Limb (tissue), 2 donors: ENCODE measurements at regions not wholly inside any gene's neighbourhood (a gene's known extent, or its start where the extent isn't known, plus 50 kb on each side); places are given as distances from the start of the nearest gene placed in this dataset.
"Not testable (repeated sequence)": the region's sequence is repeated elsewhere in the genome, so short reads cannot be mapped to it uniquely, and the experiment has no call there.

Experiments used
- DNase-seq, 2 donors: peaks; one replicate each; pipeline ENCODE4 v3.0.0-alpha.2; 2016; ENCODE audit errors: extremely low spot score in 2 of 2

DNA sequence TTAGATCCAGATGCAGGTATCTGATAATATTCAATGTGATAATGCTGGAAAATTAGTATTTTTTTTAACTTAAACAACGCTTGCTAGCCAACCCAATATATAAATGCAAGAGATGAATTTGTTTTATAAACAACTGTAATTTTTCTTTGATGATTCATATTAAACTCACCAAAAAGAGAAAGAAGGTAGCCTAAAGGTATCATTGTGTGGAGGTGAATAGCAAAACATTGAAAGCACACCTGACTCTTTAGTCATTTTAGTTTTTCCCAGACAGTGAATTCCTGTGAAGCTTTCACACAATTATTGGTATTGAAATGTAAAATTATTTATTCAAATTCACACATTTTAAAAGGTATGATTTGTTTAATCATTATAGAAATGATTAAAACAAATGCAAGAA, 424.0 kb downstream of the NR4A2 start:
- DNase-seq: no peak

DNA sequence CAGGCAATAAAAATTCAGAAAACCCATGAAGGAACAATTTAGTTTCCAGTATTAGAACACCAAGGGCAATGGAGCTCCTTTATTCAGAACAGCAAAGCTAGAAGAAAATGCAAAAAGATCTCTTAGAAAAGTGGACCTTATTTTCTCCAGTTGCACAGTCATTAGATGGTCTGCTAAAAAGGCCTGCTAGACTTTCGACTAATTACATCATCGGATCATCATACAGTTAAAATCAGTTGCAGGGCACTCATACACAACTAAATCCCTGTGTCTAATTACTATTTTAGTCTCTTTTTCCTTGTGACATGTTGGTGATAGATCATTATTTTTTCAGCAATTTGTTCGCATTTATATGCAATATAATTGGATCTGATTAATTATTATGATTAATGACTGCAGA, 425.3 kb downstream of the NR4A2 start:
- DNase-seq: no peak

DNA sequence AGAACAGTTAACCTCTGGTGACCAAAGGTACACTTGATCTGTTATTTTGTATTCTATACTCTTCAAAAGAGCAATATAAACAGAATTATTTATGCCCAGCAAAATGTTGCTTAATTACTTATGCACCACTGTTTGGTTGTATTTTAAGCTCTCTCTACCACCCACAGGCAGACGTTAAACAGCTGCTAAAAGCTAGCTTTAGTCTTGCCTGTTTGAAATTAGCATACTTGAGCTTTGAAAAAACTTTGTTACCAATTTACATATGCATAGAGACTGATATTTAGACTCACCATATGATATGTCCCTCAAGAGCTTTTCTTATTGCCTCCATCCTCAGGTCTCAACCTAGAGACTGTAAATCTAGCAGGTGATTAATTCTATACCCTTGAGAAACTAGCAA, 426.9 kb downstream of the NR4A2 start:
- DNase-seq: no peak

DNA sequence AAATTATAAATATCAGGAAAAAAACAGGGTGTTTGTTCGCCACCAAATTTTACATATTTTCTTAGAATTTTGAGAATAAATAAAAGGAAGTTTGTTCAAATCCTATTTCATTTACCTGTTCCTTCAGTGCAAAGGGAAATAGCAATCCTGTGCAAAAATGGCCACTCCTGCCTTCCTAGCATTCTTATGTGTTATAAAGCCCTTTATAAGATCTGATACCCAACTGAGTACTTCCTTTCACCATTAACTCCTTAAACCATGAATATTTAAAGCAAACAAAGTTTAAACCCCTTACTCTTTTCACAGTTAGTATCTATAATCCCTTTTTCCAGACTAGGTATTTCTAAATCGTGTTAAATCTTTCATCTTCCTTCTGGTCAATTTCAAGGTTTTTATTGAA, 427.8 kb downstream of the NR4A2 start:
- DNase-seq: no peak

DNA sequence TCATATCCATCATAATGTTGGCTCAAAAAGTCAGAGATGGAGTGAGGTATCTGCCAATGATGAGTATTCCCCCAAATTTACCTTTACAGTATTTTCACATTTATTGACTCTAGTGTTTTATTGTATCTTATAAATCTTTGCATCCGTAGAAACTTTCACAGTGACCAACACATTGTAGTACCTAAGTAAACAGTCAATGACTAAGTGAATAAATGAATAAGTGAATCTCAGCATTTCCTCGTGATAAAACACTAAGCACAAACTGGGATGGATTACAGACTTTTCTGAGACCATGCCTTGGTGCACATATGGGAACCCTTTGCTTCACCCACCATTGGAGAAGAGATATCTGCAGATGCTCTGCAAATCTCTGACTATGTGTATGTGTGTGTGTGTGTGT, 429.9 kb downstream of the NR4A2 start:
- DNase-seq: no peak

DNA sequence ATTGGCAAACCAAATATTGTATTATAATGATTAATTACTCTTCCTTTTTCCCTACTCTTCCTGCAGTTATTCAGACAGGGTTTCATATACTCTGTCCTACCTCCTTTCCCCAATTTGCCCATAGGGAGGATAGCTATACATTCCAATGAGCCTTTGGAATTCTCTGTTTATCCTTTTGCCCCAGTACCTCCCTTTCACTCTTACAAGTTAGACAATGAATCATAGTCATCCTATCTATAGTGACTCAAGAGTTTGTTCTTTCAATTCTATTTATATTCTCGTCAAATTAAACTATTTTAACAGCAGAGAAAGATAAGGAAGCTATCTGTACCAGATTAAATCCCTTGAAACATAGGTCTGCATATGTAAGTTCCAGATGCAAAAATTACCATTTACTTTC, 437.5 kb downstream of the NR4A2 start:
- no peak for DNase-seq

DNA sequence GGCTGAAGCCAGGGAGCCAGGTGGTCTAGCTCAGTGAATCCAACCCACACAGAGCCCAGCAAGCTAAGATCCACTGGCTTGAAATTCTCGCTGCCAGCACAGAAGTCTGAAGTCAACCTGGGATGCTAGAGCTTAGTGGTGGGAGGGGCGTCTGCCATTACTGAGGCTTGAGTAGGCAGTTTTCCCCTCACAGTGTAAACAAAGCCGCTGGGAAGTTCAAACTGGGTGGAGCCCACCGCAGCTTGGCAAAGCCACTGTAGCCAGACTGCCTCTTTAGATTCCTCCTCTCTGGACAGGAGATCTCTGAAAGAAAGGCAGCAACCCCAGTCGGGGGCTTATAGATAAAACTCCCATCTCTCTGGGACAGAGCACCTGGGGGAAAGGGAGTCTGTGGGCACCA, 452.1 kb downstream of the NR4A2 start:
- not testable (repeated sequence) for DNase-seq

DNA sequence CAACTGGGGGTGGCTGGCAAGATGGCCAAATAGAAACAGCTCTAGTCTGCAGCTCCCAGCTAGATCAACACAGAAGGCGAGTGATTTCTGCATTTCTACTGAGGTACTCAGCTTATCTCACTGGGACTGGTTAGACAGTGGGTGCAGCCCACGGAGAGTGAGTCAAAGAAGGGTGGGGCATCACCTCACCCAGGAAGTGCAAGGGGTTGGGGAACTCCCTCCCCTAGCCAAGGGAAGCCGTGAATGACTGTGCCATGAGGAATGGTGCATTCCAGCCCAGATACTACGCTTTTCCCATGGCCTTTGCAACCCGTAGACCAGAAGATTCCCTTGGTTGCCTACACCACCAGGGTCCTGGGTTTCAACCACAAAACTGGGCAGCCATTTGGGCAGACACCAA, 452.6 kb downstream of the NR4A2 start:
- not testable (repeated sequence) for DNase-seq

DNA sequence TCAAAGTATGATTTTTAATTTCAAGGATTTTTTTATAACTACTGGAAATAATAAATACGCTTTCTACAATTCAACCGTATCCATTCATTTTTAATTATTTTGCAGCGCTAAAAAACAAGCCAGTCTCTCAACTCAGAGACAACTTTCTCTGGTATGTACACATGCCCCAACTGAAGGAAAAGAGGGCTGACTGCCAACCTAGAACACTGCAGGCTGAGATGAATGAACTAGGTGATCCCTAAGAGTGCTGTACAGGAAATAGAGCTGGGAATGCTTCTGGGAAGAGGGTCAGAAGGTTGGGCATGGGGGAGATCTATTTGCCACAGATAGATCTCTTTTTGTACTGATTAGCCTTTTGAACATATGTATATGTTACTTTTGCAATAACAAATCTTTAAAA, 460.1 kb downstream of the NR4A2 start:
- no peak for DNase-seq

DNA sequence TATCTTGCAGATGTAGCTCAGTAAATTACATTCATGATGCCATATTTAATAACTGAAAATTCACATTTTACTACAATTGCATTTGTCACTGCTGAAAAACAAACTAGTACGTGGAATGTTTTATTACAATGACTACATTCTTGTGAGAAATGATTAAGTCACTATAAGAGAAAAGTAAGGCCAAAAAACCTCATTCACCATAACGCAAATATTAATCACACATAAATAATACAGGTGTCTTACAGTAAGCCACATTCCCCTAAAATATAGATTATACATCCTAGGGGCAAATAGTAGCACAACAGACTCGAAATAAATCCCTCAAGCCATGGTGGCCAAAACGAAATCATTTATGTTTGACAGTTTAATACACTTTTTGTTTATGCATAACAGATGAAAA, 460.6 kb downstream of the NR4A2 start:
- DNase-seq: no peak

DNA sequence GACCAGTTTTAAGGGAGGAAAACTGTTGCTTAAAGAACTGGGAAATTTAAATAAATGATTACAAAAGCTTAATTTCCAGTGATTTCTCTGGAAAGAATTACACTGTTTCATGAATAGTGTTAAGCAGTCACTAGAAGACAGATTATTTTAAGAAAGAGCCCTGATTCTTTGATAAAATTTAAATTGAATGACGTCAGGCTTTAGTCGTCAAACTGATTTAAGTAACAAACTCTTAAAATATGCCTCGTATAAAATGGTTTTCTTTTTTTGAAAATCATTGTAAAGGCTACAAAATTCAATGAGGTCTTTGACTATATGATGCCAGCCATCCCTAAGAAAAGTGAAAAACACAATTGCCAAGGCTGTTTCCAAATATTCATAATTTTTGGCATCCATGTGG, 465.0 kb downstream of the NR4A2 start:
- DNase-seq: no peak

DNA sequence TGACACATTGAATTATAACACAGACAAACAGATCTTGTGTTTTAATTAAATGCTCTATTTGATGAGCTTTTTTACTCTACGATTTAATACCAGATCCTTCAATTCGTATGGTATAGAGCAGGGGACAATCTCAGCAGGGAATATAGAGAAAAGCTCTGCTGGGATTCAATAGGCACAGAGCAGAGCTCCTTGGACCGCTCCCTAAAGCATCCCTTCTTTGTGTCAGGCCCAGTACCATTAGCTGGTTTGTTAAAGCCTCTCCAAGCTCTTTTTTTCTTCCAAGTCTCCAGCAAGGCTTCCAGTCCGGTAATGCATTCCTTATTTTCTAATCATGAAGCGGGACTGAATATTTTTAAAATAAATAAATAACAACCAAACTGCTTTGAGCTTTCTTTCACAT, 466.0 kb downstream of the NR4A2 start:
- no peak for DNase-seq

DNA sequence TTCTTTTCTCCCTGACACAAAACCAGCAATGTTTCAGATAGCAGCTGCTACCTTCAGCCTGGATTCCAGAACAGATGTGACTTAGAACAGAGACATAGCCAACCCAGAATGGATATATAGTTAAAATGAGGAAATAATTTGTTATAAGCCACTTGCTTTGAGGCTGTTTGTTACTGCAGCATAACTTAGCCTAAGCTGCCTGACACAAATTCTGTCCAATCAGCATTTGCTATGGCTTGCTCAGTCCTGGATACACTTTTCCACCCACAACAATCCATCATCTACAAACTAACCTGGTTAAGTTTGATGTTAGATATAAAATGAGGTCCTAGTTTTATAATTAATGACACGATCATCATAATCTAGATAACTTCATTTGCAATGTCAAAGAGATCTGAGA, 480.4 kb downstream of the NR4A2 start:
- DNase-seq: no peak

DNA sequence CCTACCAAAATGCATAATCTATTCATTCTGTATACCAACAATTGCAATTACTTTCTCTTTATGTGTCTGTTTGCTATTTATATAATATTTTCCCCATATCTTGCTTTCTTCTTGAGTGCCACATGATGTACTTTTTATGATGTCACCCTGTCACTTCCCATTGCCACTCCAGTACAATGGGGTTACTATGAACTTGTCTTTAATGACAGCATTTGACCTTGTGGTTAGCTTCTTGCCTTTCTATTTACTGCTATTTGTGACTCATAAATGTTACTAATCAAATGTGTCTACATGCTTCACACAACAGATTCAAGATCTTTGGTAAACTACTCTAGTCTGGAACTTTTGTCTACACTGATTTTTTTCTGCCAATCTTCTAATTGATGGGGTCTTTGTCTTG, 486.3 kb downstream of the NR4A2 start:
- no peak for DNase-seq

DNA sequence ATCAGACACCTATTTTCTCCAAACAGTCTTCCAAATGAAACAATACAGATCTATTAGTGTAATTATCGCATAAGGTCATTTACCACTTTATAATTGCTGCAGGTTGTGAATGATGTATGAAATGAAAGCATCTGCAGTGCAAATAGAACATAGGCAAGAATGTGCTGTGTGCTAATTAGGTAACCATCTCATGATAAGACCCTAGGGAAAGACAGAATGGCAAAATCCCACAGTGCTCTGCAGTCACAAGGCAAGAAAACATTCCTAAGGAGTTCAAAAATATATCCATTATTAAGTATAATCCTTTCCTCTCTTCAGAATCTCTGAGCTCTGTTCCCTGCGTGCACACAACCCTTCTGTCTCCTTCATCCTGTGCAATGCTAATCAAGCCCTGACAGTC, 488.1 kb downstream of the NR4A2 start:
- no peak for DNase-seq

DNA sequence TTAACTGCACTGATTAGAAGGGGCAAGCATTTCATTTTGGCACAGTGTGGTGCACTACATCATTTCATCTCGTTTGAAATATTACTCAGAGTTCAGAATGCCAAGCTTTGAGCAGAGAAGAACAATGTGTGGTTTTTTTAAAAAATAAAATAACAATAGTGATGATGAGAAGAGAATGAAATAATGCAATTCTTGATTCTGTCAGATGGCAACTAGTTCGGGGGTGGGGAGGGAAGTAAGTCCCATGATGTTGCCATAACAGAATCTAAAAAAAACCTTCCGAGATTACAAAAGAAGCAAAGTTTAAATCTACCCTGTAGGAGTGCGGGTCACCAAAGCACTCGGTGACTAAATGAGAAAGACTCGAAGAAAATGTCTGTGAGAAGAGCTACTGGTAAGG, 490.4 kb downstream of the NR4A2 start:
- DNase-seq: no peak

DNA sequence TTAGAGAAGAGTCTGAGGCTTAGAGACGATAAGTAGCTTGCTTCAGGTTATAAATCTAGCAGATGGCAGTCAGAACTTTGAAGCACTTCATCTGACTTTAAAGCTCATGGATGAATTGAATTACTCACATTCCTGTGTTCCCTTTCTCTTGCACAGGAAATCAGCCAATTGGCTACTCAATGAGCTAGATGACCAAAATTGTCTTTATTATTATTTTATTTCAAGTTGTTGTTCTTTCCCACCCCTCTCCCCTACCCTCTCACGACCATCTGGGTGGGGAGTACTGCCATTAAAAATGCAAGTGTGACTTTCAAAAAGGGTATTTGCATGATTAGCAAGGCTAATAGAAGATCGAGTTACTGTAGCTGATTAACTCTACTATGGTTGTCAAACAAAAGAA, 491.1 kb downstream of the NR4A2 start:
- DNase-seq: no peak

DNA sequence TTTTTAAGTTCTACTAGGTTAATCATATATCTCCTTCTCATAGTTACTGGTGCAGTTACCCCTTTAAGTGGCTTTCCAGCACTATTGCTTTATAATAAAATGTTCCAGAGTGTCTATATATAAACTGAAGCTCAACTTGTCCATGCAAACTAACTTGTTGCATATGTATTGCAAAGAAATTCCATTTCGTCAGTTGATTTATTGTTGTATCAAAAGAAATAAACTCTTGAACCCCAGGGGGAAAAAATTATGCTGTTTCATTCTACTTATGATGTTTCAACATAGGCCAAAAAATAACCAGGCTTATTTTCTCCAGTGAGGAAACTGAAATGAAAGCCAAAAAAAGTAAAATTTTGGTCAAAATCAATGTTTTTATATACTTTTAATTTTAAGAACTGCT, 491.9 kb downstream of the NR4A2 start:
- DNase-seq: no peak

DNA sequence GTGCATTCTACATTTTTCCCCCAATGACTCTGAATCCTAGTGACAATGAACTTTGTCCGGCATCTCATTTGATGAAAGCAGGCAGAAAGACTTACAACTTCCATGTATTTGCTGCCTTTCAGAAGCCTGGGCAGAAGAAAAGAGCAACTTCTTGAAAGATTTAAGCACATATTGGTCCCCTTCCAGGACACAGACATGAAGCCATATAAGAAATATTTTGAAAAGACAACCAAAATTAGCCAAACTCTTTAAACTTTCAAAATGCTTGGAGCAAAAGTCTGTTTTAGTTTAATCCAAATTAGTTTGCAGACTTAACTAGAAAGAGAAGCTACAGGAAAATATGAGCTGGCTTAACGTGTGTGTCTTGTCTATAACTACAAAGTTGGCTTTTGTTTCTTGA, 492.5 kb downstream of the NR4A2 start:
- no peak for DNase-seq

DNA sequence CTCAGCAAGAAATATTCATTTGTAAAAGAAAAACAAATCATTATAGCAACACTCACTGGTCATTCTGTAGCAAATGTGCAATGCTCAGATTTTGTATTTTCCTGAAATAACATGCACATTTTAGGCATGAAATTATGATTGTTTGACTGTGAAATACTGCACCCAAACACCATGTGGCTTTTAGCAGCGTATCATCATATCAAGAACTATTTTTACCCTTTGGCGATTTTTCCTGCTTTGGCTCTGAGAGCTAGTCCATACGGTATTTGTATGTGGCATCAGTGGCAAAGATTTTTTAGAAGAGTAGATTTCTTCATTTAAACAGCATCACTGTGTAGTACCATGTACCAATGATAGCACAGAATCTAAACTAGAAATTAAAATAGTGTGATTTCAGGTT, 493.1 kb downstream of the NR4A2 start:
- no peak for DNase-seq

DNA sequence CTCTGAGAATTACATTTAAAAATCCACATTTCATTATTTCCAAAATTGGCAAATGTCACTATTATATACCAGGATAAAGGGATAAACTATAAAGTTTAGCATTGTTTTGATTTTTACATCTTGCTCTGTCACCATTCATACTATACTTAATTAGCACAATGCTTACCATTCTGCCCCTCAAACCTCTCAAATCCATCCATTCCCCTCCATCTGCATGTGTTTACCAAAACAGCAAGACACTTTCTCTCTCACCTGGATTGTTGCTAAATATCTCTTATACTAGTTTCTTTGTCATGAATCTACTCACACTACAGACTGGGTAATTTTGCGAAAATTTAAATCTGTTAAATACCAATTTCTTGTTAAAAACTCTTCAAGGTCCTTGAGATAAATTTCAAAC, 496.1 kb downstream of the NR4A2 start:
- DNase-seq: no peak

DNA sequence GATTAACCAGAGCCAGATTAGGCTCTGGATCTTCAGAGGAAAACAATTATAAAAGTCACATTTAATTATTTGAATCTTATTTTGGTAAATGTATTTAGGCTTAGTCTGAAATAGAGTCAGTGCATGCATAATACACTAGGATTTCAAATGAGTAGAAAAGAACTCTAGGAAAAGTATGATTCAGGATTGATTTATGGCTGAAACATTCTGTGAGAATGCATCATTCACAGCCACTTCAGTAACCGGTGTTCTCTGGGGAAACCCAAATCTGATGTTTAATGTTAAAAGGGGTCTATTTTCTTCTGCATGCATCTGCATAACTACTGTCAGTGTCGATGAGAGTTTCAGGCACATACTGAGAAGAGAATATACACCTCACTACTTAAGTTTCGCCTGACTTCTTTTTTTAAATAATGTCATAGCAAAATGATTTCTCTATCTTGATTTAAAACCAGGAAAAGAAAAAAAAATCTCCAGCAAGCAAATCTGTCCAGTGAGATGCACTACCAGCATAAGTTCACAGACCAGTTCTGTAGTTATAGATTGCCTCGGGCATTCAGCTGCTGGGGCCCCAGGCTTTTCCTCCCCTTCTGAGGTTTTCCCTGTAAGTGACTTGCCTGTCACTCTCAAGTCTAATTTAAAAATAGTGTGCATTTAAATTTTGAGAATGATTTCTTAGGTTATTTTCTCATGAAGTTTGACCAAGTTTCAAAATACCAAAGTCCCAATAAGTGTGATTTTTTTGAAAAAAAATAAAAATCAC, 501.5 kb downstream of the NR4A2 start:
- DNase-seq: no peak

DNA sequence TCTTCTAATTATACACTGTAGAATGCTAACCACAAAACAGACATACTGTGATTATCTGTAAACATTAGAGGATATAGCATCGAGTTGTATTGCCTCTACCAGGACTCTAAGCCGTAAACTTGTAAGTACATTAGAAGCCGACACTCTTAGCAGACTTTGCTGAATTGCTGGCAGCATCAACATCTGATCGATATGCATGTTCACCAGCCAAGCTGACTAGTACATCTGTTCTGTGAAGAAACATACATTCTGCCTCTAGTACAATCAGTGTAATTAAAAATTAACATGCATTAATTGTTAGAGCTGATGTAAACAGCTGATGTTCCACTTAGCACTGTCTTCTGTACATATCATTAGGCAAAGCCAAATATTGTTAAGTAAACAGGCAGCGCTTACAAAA, 502.2 kb downstream of the NR4A2 start:
- DNase-seq: no peak

DNA sequence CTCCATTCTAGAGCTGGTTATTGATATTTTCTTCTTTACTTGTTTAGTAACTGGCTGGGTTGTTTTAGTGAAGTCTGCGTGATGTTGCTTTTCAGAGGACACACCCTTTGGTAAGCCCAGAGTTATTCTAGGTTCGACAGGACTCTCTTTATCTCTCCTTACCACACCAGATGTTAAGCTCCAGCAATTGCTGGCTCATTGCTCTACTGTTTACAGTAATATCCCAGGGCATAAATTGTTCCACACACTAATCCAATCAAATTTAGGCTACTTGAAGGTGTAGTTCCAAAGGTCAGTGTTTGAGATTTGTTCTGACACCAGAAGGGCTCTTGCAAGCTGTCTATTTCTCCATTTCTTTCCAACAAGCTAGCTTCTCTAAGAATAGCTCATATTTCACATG, 506.6 kb downstream of the NR4A2 start:
- DNase-seq: no peak
